ENCODE measurements at regions not wholly inside any gene's neighbourhood (a gene's known extent, or its start where the extent isn't known, plus 50 kb on each side); places are given as distances from the start of the nearest gene placed in this dataset.
"Not testable (repeated sequence)": the region's sequence is repeated elsewhere in the genome, so short reads cannot be mapped to it uniquely, and the experiment has no call there.

GRCh38 chr7:46755120-46756034 lies 826.5 kb downstream of the TNS3 start:
- DNase-seq (ENCODE audit: low read depth in 2 of 2) = no peak

GRCh38 chr7:46754140-46754720 lies 827.7 kb downstream of the TNS3 start:
- no peak for DNase-seq (ENCODE audit: low read depth in 2 of 2)

GRCh38 chr7:46753662-46754061 lies 828.2 kb downstream of the TNS3 start:
- no peak for DNase-seq (ENCODE audit: low read depth in 2 of 2)

GRCh38 chr7:46752881-46753366 lies 829.0 kb downstream of the TNS3 start:
- no peak for DNase-seq (ENCODE audit: low read depth in 2 of 2)

GRCh38 chr7:46751927-46752723 lies 829.8 kb downstream of the TNS3 start:
- not testable (repeated sequence) for DNase-seq (ENCODE audit: low read depth in 2 of 2)

GRCh38 chr7:46751471-46751870 lies 830.4 kb upstream of the IGFBP3 start:
- DNase-seq (ENCODE audit: low read depth in 2 of 2) = no peak

GRCh38 chr7:46750321-46750865 lies 829.3 kb upstream of the IGFBP3 start:
- DNase-seq (ENCODE audit: low read depth in 2 of 2) = no peak

- no peak for DNase-seq (ENCODE audit: low read depth in 2 of 2)
These were observed 827.0 kb upstream of the IGFBP3 start for GRCh38 chr7:46747869-46748576.

GRCh38 chr7:46746695-46747687 lies 825.9 kb upstream of the IGFBP3 start:
- DNase-seq (ENCODE audit: low read depth in 2 of 2) = no peak

GRCh38 chr7:46745707-46746090 lies 824.6 kb upstream of the IGFBP3 start:
- no peak for DNase-seq (ENCODE audit: low read depth in 2 of 2)

- DNase-seq (ENCODE audit: low read depth in 2 of 2) = no peak
These were observed 824.1 kb upstream of the IGFBP3 start for GRCh38 chr7:46744957-46745706.

- no peak for DNase-seq (ENCODE audit: low read depth in 2 of 2)
These were observed 821.5 kb upstream of the IGFBP3 start for GRCh38 chr7:46742601-46743000.

- no peak for DNase-seq (ENCODE audit: low read depth in 2 of 2)
These were observed 821.0 kb upstream of the IGFBP3 start for GRCh38 chr7:46741938-46742540.

GRCh38 chr7:46741181-46741580 lies 820.1 kb upstream of the IGFBP3 start:
- DNase-seq (ENCODE audit: low read depth in 2 of 2) = no peak

- no peak for DNase-seq (ENCODE audit: low read depth in 2 of 2)
These were observed 818.6 kb upstream of the IGFBP3 start for GRCh38 chr7:46739518-46740234.

GRCh38 chr7:46738796-46739195 lies 817.7 kb upstream of the IGFBP3 start:
- no peak for DNase-seq (ENCODE audit: low read depth in 2 of 2)

- no peak for DNase-seq (ENCODE audit: low read depth in 2 of 2)
These were observed 817.1 kb upstream of the IGFBP3 start for GRCh38 chr7:46738165-46738564.

- DNase-seq (ENCODE audit: low read depth in 2 of 2) = no peak
These were observed 804.8 kb upstream of the IGFBP3 start for GRCh38 chr7:46725838-46726237.

Data from stimulated activated CD8-positive, alpha-beta memory T cell treated with anti-CD3 and anti-CD28 coated beads, Interleukin-15, amount 100 ng/mL, for 48 hours (primary cell).